ENCODE measurements at regions not wholly inside any gene's neighbourhood (a gene's known extent, or its start where the extent isn't known, plus 50 kb on each side); places are given as distances from the start of the nearest gene placed in this dataset.

GRCh38 chr3:182268711-182269110 lies 524.6 kb upstream of the ATP11B start:
- ATAC-seq, result no peak
- in situ Hi-C loops (cut with HindIII; ENCODE audit: low pct_unique_long_range_greater_than_20kb, low sequenced_read_pairs), result no loop called here
- CTCF ChIA-PET, result no interaction called here

GRCh38 chr3:182276512-182276911 lies 516.8 kb upstream of the ATP11B start:
- Histone ChIP-seq H3K27ac (ENCODE audit: low read length) (no peak overlapping the region), H3K4me1 (ENCODE audit: control insufficient read depth, insufficient read depth, low read length) (no peaks in the 10 kb centered on the region), H3K4me3 (ENCODE audit: low read depth in 2 of 2, low read length in 2 of 2) (no peak overlapping the region), H3K27me3 (ENCODE audit: control insufficient read depth, insufficient read depth, low read length) (peaks cover 2% of the 10 kb centered on the region; the same call in 1 of the 2 replicates), H3K9me3 (ENCODE audit: control insufficient read depth, insufficient read depth, low read depth, low read length) (no peaks in the 10 kb centered on the region), H3K36me3 (ENCODE audit: control insufficient read depth, insufficient read depth, low read length) (no peaks in the 10 kb centered on the region)
- intact Hi-C loops (cut with micrococcal nuclease; ENCODE audit: unreplicated experiment) (no loop called here), in situ Hi-C loops (cut with HindIII; ENCODE audit: low pct_unique_long_range_greater_than_20kb, low sequenced_read_pairs) (no loop called here)
- no peak for TF ChIP-seq POLR2AphosphoS5 (IDR thresholded peaks at IDR 0.05; ENCODE audit: low read depth, low read length)
- no peak for TF ChIP-seq CTCF (IDR thresholded peaks at IDR 0.05)
- TF ChIP-seq REST (IDR thresholded peaks at IDR 0.05; ENCODE audit: insufficient read depth in 1 of 2, low read depth in 2 of 2, low read length in 1 of 2), result no peak
- TF ChIP-seq SIN3A (IDR thresholded peaks at IDR 0.05; ENCODE audit: borderline replicate concordance, insufficient read depth, low read depth, low read length), result no peak
- no peak for TF ChIP-seq TCF7L2 (IDR thresholded peaks at IDR 0.05; ENCODE audit: low read depth, low read length)
- DNase-seq (ENCODE audit: low read depth, low spot score) (no peak), ATAC-seq (no peak)
- ChIA-PET CTCF (no interaction called here), POLR2A (no interaction called here)
- BruUV-seq (replicated peaks), result no TSS peak

More at GRCh38 chr3:182268711-182269110, 524.6 kb upstream of the ATP11B start:
- BruUV-seq (replicated peaks), result no TSS peak
- no peak for DNase-seq (ENCODE audit: low read depth, low spot score)
- Histone ChIP-seq H3K4me3 (ENCODE audit: low read depth in 2 of 2, low read length in 2 of 2) (no peak overlapping the region), H3K27ac (ENCODE audit: low read length) (no peak overlapping the region), H3K4me1 (ENCODE audit: control insufficient read depth, insufficient read depth, low read length) (no peaks in the 10 kb centered on the region), H3K27me3 (ENCODE audit: control insufficient read depth, insufficient read depth, low read length) (peaks cover 4% of the 10 kb centered on the region), H3K36me3 (ENCODE audit: control insufficient read depth, insufficient read depth, low read length) (no peaks in the 10 kb centered on the region), H3K9me3 (ENCODE audit: control insufficient read depth, insufficient read depth, low read depth, low read length) (no peaks in the 10 kb centered on the region)
- intact Hi-C loops (cut with micrococcal nuclease; ENCODE audit: unreplicated experiment), result no loop called here
- TF ChIP-seq CTCF (IDR thresholded peaks at IDR 0.05) (no peak), REST (IDR thresholded peaks at IDR 0.05; ENCODE audit: insufficient read depth in 1 of 2, low read depth in 2 of 2, low read length in 1 of 2) (no peak), POLR2AphosphoS5 (IDR thresholded peaks at IDR 0.05; ENCODE audit: low read depth, low read length) (no peak), TCF7L2 (IDR thresholded peaks at IDR 0.05; ENCODE audit: low read depth, low read length) (no peak), SIN3A (IDR thresholded peaks at IDR 0.05; ENCODE audit: borderline replicate concordance, insufficient read depth, low read depth, low read length) (no peak)
- POLR2A ChIA-PET, result no interaction called here

Measured in Panc1 (cell line).